Left forelimb (tissue), 1 donor: ENCODE measurements at regions not wholly inside any gene's neighbourhood (a gene's known extent, or its start where the extent isn't known, plus 50 kb on each side); places are given as distances from the start of the nearest gene placed in this dataset.
"Not testable (repeated sequence)": the region's sequence is repeated elsewhere in the genome, so short reads cannot be mapped to it uniquely, and the experiment has no call there.

Experiments
- DNase-seq: peaks from one replicate; pipeline ENCODE4 v3.0.0-alpha.2; 2018; ENCODE audit warnings: low spot score

DNA sequence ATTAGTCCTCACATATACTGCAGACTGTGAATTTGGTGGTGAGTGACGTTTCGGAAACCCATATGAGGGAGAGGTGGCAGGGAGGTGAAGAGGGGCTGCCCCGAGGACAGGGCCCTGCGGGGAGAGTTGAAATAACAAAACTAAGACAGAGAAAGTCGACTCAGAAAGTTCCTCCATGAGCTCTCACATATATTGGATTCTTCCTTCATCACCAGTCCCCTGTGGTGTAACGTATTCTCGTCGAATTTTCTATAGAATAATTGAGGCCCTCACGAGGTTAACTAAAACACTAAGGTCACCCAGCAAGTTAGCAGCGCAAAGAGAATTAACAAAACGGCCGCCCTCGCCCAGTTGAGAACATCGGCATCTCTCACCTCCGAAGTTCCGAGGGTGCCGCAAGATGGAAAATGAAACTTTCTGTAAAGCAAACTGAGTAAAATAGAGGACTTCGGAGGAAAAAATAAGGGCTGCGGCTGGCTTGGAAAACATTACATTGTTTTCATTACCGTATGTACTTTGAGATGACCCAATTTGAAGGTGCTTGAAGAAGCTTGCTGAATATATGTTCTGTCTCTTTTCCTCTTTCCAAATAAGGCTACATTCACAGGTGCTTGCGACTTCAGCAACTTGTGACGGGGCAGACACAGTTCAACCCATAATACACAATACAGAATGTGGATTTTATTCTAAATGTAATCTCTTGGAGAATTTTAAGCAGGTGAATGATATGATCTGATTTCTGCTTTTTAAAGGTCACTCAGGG is 490.9 kb upstream of the JARID2 start:
- DNase-seq = no peak

DNA sequence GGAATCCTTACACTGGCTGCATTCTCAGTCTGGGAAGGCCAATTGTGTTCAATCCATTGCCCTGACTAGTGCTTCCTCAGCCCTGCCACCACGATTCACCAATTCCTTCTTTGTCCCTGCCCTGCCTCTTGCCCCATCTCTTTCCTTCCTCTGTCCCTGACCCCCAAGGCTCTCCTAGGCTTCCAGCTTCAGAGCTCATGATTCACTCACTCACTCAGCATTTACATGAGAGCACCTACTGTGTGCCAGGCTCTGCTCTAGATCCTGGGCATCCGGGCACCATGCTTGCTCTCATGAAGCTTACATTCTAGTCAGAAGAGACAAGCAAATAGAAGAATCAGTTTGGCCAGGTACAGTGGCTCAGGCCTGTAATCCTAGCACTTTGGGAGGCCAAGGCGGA is 489.5 kb upstream of the JARID2 start:
- DNase-seq = no peak

DNA sequence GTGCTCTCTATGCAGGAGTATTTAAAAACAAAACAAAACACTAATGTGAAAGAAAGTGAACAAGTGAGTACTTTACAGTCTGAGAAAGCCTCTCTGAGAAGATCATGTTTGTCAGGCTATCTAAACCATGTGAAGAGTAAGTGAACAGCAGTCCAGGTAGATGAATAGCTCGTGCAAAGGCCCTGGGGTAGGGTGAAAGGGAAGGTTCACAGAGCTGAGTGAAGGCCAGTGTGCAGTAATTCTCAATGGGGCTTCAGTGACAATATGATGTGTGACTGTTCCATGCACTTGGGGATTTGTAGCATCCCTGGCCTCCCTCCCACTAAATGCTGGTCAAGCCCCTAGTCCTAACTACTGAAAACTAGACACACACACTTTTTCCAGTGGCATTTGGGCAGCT is 488.9 kb upstream of the JARID2 start:
- DNase-seq = no peak

DNA sequence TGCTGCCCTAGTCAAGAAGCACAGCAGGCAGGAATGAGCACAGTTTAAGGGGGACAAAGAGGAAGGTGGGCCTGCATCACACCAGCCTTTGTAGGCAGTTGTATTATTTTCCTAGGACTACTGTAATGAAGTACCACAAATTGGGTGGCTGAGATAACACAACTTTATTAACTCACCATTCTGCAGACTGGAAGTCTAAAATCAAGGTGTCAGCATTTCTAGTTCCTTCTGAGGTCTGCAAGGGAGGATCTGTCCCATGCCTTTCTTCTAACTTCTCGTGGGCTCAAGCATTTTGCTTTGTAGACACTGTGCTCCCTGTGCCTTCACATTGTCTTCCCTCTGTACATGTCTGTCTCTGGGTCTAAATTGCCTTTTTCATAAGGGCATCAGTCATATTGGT is 488.5 kb upstream of the JARID2 start:
- DNase-seq = no peak

DNA sequence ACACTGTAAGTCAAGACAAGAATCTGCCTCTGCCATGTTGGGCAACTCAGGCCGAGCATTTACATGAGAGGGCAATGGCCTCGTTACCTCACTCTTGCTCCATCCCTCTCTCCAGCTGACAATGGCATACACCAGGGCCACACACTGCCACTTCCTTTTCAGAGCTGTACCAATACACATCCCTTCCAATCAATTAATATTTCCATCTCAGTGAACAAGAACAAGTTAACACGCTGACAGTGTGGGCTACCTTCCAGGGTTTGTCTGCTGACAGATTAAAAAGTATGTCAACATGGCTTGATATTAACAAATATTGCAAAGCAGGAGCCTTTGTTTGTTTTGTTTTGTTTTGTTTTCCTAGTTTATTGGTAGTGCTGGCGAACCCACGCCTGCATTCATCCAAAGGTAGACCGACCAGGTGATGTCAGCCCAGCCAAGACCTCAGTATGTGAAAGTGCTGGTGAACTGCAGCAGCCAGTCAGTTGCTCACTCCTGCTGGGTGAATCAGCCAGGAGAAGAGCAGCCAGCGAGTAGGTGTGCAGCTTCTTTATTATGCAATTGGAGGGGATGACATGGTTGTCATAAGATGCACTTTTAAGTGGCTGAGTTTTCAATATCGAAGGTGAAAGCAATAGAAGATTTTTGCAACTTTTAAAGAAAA is 487.3 kb upstream of the JARID2 start:
- no peak for DNase-seq

DNA sequence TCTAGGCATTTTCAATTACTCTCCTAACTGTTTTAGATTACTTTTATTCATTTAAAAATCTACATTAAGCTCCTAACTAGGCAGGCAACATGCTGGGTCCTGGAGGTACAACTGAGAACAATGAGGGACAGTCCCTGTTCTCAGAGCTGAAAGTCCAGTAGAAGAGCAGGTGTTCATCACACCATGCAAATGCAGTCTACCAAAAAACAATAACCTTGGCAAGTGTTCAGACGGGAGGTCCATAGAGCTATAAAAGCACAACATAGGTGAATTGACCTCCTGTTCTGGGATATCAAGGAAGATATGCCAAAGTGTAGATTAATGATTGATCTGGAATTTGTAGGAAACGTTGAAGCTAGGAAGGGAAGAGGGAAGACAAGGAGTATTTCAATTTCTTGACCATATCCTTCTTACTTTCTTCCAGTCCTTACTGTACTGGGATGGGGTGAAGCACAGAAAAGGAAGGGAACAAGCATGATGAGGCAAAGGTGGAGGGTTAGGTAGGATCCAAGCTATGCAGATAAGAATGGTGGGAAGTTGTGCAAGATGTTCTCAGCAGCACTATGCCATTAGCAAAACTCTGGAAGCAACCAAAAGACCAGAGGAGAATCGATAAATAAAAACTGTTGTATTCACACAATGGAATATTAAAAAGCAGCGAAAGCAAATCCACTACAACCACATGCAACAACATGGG is 485.7 kb upstream of the JARID2 start:
- no peak for DNase-seq

DNA sequence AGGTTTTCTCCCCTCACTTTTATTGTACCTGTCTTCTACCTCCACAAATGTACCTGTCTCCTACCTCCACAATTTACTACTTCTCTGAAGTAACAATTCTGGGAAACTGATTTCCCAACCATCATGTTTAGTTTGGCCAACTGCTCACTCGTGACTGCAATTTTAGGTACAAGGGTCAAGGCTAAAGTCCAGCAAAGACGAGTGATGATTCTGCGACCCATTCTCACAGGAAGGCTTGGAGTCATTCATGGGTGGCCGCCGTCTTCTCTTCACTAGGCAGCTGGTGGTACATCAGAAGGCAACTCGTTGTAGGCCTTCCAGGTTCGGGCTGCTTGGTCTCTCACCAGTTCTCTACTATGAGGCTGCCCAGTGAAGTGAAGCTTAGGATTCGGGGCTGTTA is 483.8 kb upstream of the JARID2 start:
- no peak for DNase-seq

DNA sequence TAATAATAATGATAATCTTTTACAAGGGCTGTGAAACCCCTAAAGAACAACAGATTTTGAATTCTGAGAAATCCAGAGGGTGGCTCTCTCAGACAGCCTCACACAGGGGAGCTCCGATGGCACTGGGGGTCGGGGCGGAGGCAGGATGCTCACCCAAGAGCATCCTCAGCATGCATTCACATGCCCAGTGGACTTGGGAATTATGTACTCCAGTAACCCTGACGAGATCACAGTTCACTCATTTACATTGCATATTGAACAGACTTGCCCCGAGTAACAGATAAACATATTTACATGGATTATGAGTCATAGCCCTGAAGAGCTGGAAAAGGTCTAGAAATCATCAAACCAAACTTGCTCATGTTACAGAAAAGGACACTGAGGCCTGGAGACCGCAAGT is 482.7 kb upstream of the JARID2 start:
- DNase-seq = no peak

DNA sequence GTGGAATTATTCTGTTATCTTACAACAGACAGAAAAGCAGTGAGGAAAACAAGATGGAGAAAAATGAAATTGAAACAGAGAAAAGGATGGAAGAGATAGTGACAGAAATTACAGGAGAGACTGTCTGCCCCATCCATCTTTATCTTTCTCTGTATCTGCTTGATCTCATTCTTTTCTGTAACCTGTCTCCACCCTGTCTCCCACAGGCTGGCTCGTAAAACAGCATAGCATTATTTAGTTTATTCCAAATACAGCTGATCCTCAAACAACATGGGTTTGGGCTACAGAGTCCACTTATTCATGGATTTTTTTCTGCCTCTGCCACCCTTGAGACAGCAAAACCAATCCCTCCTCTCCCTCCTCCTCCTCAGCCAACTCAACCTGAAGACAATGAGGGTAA is 482.3 kb upstream of the JARID2 start:
- no peak for DNase-seq

DNA sequence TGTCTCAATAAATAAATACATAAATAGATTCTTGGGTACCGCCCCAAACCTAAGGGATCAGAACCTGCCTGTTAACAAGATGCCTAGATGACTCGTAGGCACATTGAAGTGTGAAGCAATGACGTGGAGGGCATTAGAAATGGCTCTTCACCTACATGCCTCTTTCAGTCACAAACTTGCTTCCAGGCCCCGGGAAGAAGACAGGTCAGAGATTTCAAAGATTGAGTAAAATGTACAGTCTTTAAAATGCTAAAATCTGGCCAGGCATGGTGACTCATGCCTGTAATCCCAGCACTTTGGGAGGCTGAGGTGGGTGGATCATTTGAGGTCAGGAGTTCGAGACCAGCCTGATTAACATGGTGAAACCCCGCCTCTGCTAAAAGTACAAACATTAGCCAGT is 480.8 kb upstream of the JARID2 start:
- no peak for DNase-seq

DNA sequence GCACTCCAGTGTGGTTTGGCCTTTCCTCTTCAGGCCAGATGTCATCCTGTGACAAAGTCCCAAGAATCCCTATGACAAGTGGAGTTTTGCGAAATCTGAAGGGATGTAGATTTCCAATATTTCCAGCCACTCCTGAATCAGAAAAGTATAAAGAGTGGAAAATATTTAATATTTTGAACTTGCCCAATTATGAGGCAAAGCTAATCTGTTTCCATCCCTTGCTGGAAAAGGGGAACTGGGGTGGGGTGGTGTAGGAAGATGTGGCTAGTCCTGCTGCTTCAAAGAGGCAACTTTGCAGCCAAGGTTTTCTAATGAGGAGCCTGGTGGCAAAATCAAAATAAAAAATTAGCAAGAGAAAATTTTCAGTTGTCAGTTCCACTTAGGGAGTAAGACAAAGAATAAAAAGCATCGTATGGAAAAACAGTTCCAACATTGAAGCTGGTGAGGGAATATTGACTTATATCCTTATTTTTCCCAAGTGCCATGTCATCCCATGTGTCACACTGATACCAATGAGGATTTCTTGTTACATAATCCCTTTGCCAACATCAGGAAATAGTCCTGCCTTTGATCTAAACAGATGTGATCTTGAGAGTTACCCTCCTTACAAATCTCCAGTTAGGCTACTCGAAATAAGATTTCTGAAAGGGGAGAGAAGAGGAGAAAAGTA is 480.0 kb upstream of the JARID2 start:
- DNase-seq = no peak

DNA sequence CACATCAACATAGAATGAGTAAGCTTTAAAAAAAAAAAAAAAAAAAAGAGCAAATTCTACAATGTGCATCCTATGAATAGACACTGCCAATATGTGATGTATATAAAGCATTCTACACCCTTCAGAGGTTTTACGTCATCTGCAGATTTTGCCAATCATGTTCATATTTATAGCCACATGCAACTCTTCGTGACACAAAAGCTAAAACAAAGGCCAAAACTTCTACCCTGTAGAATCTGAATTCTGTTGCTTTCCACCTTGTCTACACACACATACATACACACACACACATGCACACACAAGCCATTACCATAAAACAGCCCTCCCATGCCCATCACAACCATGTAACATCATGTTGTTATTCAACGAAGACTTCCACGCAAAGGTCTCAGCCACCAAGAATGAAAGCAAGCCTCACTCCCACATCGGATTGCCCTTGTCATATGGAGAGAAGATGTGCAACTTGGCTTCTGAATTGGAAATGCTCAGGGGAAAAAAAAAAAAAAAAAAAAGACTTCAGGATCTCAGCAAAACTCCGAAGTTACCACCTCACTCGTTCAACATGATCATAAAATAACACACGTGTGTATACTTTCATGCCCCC is 479.4 kb upstream of the JARID2 start:
- DNase-seq = no peak

DNA sequence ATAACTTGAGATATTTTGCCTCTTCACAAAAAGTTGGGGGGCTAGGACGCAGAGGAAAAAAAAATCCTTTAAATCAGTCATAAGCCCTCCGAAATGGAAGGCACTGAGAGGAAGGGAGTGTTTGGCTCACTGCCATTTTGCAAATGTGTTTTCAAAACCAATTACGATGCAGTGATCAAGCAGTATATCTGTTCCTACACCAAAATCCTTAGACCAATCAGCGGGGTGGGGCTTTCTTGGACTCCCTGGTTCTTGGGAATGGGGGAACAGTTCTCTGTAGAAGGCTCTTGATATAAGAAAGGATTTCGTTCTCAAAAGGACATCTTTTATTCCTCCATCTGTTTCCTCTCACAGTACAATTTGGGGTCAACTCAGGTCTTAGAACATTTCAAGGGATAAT is 478.6 kb upstream of the JARID2 start:
- DNase-seq = no peak

DNA sequence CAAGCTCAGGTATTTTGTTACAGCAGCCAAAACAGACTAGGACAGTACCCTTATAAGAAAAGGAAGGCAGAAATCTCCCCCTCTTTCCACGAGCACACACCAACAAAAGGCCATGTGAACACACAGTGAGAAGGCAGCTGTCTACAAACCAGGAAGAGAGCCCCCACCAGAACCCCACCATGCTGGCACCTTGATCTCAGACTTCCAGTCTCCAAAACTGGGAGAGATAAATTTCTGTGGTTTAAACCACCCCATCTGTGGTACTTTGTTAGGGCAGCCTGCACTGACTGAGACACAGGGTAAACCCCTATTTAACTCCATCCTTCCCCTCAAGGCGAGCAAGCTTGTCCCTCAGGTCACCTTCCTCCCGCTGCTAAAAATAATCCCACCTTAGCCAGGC is 475.8 kb upstream of the JARID2 start:
- DNase-seq = no peak

DNA sequence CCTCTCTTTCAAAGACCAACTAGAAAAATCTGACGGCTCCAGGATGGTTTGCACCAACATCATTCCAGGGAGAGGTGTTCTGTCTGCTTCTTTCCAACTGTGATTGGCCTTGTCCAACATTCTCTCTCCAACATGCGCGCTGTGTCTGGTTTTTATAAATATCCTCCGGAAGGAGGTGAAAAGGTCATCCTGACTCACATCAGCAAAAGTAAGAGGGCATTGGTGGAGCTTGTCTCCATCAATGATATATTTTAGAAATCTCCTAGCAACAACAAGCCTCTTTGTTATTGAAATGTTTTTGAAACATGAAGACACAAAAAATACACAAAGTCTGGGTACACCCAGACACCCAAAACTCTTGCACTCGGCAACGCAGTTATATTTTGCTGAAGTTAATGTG is 475.3 kb upstream of the JARID2 start:
- DNase-seq = no peak

DNA sequence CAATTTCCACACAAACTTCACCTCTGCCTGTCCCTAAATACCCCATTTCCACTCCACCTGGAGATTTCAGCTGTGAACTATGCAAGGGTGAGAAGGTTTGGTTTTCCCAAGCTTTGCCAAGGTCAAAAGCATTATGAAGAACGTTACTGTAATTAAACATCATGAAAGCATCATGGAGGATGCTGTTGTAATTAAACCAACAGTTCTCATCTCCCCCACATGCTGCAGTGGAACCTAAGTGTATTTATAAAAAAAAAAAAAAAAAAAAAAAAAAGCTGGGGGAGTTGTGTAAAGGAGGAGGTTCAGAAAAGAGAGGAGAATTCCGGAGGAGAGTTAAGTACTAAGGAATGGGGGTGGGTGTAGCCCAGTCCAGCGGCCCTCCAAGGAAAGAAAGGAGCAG is 474.9 kb upstream of the JARID2 start:
- DNase-seq = no peak

DNA sequence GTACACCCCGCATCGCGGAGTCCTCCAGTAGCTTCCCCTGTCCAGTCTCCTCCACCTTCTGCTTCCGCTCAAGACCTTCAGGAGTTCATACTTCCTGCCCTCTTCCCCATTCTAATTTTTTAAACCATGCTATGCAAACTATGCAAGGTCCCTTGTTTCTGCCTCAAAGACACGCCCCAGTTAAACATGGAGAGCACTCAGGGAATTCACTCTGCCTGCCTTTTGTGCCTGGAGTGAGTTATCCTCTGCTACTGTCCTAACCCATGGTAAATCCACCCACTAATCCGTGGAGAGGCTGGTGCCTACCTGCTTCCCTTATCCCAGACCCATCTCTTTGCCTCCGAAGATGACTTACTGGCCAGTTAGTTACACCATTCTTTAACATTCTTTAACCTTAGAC is 473.7 kb upstream of the JARID2 start:
- no peak for DNase-seq

DNA sequence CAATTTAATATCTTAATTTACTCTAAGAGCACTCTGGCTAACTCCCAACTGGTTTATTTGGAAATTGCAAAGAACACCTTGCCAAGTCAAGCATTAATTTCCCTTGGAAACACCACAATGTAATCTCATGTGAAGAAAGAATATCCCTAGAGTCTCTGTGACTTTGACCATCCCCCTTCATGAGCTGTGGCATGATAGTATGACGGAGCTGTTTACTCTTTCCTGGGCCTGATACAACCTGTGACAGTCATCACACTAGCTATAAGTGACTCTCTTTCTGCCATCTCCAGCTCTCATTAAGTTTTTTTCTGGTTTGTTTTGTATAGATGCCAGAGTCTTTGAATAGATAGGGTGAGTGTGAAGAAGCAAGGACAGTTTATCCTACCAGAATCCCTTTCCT is 470.3 kb upstream of the JARID2 start:
- no peak for DNase-seq

DNA sequence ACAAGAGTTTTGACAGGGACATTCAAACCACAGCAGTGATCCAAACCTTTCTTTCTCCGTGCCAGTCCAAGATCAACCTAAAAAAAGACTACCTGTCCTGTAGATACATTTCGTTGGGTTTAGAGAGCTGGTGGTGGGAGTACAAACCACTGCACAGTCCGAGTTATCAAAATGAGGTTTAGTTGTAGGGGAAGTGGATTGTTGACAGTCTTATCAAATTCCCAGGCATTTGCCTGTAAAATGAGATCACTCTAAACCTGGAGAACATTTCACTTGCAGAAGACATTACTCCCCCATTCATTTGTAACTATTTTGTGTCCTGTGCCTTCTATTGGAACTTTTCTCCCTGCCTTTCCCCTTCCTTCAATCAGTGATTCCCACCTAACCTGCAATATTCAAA is 469.6 kb upstream of the JARID2 start:
- no peak for DNase-seq

DNA sequence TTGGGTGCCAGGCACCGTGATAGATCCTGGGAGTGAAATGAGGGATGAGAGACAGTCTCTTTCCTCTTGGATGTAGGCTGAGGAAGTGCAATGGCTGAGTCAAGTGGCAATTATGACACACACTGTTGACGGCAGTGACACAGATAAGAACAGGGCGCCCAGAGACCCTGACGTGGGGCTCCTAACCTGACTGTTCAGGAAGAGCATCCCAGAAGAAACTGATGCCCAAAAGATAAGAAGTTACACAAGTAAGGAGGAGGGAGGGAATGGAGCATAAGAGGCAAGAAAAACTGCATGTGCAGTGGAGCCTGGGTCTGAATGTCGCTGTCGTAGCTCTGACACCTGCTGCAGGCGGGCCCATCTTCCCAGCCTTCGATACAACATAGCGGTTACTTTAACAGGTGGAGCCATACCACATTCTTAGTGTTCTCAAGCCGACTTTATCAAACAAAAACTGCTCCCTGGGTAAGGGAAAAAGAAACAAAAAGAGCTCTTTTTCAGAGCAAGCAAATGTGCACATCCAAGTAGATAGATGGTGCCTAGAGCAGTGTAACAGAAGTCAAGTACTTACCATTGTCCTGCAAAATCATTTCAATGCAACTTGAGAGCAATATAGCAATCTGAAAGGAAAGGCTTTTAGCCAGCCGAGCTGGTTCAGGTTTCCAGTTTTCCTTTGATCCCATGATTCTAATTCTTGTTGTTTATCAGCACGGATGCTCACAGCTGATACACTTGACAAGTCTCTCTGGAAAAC is 463.9 kb upstream of the JARID2 start:
- DNase-seq = no peak

DNA sequence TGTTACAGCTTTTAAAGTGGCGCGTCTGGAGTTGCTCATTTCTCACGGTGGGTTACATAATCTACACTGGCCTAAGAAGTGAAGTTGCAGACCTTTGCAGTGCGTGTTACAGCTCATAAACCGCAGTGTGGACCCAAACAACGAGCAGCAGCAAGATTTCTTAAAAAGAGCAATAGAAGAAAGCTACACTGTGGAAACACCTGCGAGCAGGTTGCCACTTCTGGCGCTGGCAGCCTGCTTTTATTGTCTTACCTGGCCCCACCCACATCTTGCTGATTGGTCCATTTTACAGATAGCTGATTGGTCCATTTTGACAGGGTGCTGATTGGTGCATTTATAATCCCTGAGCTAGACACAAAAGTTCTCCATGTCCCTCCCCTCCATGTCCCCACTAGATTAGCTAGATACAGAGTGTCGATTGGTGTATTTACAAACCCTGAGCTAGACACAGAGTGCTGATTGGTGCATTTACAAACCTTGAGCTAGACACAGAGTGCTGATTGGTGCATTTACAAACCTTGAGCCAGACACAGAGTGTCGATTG is 462.9 kb upstream of the JARID2 start:
- DNase-seq = not testable (repeated sequence)
